ENCODE measurements at regions not wholly inside any gene's neighbourhood (a gene's known extent, or its start where the extent isn't known, plus 50 kb on each side); places are given as distances from the start of the nearest gene placed in this dataset.

DNA sequence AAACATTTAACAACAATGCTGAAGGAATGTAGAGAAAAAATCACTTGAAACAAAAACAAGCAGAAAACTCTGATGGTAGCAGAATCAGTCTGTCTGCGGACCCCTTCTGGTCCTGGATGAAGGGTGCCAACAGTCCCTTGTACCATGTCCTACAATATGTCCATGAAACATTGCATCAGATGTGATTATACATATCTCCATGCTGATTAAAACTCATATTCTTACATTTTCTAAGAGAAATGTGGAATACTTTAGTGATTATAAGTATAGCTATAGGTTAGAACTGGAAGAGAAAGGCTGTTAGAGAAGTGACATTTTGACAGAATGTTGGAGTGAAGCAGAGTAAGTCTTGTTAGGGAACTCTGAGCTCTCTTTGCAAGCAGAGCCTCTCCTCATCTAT is 286.1 kb downstream of the SH3GL2 start:
- no peak overlapping the region for H3K4ac ChIP-seq (ENCODE audit: low read depth, low read length)
- H3K56ac ChIP-seq (ENCODE audit: extremely low read depth, insufficient read depth, low read length), result no peak overlapping the region
- no peak overlapping the region for H2AK5ac ChIP-seq (ENCODE audit: low read depth, low read length)
- H2BK15ac ChIP-seq (ENCODE audit: low read depth, low read length), result no peak overlapping the region
- H3K4me3 ChIP-seq (ENCODE audit: insufficient read depth, low read depth, low read length), result no peak overlapping the region
- no peaks in the 10 kb centered on the region for H3K79me1 ChIP-seq (ENCODE audit: low read depth in 1 of 2, low read length in 2 of 2)
- H4K91ac ChIP-seq (ENCODE audit: insufficient read depth, low read depth, low read length), result no peak overlapping the region
- no CpG with 5 or more reads among the region's 1 CpG for WGBS, 2 experiments (ENCODE audit: extremely low coverage in 2 of 2, insufficient read length in 1 of 2)
- H2BK120ac ChIP-seq (ENCODE audit: low read depth, low read length), result no peak overlapping the region
- no peak overlapping the region for H3K18ac ChIP-seq (ENCODE audit: low read depth, low read length)
- ChIA-PET CTCF (no interaction called here), POLR2A (ENCODE audit: unreplicated experiment) (no interaction called here)
- no peaks in the 10 kb centered on the region for H3K36me3 ChIP-seq (ENCODE audit: control insufficient read depth, insufficient read depth, low read length)
- no peaks in the 10 kb centered on the region for H3K9me3 ChIP-seq (ENCODE audit: control insufficient read depth, insufficient read depth, low read length)
- no peak overlapping the region for H2BK5ac ChIP-seq (ENCODE audit: low read depth, low read length, poor library complexity, severe bottlenecking)
- H2AFZ ChIP-seq (replicated peaks; ENCODE audit: low read length, poor library complexity), result no peak overlapping the region
- no peaks in the 10 kb centered on the region for H3K9me1 ChIP-seq (ENCODE audit: insufficient read depth, low read length)
- no peaks in the 10 kb centered on the region for H4K20me1 ChIP-seq (ENCODE audit: insufficient read depth, low read length)
- H4K5ac ChIP-seq (ENCODE audit: low read depth, low read length), result no peak overlapping the region
- dilution Hi-C loops (cut with HindIII; ENCODE audit: low sequenced_read_pairs, unreplicated experiment), result no loop called here
- in situ Hi-C loops (cut with MboI; ENCODE audit: low sequenced_read_pairs), result no loop called here
- BruUV-seq (replicated peaks), result no TSS peak
- intact Hi-C loops (cut with micrococcal nuclease), result no loop called here
- H3K4me1 ChIP-seq (ENCODE audit: control insufficient read depth, insufficient read depth, low read length), result no peaks in the 10 kb centered on the region
- H3K9ac ChIP-seq (ENCODE audit: low read depth, low read length), result no peak overlapping the region
- no peak overlapping the region for H3K14ac ChIP-seq (replicated peaks; ENCODE audit: low read depth, low read length)
- H3K27ac ChIP-seq (ENCODE audit: insufficient read depth, low read length), result no peak overlapping the region
- H2BK20ac ChIP-seq (ENCODE audit: low read depth, low read length), result no peak overlapping the region
- ATAC-seq (ENCODE audit: low read depth) (no peak), DNase-seq (no peak)
- no peaks in the 10 kb centered on the region for H3K27me3 ChIP-seq (ENCODE audit: control insufficient read depth, insufficient read depth, low read length)
- no peak overlapping the region for H3K23ac ChIP-seq (ENCODE audit: low read depth, low read length)
- no peak overlapping the region for H3K4me2 ChIP-seq (ENCODE audit: low read depth, low read length)
- TF ChIP-seq RAD21 (IDR thresholded peaks at IDR 0.05; ENCODE audit: low read length) (no peak), SMC3 (IDR thresholded peaks at IDR 0.05; ENCODE audit: low read depth, low read length) (no peak)
- TF ChIP-seq, protein P1, sequence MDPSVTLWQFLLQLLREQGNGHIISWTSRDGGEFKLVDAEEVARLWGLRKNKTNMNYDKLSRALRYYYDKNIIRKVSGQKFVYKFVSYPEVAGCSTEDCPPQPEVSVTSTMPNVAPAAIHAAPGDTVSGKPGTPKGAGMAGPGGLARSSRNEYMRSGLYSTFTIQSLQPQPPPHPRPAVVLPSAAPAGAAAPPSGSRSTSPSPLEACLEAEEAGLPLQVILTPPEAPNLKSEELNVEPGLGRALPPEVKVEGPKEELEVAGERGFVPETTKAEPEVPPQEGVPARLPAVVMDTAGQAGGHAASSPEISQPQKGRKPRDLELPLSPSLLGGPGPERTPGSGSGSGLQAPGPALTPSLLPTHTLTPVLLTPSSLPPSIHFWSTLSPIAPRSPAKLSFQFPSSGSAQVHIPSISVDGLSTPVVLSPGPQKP (IDR thresholded peaks at IDR 0.05; ENCODE audit: borderline replicate concordance, low read depth, low read length), result no peak
- TF ChIP-seq, protein P2, sequence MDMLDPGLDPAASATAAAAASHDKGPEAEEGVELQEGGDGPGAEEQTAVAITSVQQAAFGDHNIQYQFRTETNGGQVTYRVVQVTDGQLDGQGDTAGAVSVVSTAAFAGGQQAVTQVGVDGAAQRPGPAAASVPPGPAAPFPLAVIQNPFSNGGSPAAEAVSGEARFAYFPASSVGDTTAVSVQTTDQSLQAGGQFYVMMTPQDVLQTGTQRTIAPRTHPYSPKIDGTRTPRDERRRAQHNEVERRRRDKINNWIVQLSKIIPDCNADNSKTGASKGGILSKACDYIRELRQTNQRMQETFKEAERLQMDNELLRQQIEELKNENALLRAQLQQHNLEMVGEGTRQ (IDR thresholded peaks at IDR 0.05; ENCODE audit: low read depth, low read length), result no peak
- TF ChIP-seq, protein P3, sequence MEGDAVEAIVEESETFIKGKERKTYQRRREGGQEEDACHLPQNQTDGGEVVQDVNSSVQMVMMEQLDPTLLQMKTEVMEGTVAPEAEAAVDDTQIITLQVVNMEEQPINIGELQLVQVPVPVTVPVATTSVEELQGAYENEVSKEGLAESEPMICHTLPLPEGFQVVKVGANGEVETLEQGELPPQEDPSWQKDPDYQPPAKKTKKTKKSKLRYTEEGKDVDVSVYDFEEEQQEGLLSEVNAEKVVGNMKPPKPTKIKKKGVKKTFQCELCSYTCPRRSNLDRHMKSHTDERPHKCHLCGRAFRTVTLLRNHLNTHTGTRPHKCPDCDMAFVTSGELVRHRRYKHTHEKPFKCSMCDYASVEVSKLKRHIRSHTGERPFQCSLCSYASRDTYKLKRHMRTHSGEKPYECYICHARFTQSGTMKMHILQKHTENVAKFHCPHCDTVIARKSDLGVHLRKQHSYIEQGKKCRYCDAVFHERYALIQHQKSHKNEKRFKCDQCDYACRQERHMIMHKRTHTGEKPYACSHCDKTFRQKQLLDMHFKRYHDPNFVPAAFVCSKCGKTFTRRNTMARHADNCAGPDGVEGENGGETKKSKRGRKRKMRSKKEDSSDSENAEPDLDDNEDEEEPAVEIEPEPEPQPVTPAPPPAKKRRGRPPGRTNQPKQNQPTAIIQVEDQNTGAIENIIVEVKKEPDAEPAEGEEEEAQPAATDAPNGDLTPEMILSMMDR (conservative IDR thresholded peaks at IDR 0.05; ENCODE audit: low read depth, low read length), result no peak
- H4K8ac ChIP-seq (ENCODE audit: low read depth in 2 of 2, low read length in 2 of 2), result no peak overlapping the region
- H2AK9ac ChIP-seq (replicated peaks; ENCODE audit: low read depth, low read length, poor library complexity), result no peak overlapping the region
